PC-3 (cell line): ENCODE measurements at regions not wholly inside any gene's neighbourhood (a gene's known extent, or its start where the extent isn't known, plus 50 kb on each side); places are given as distances from the start of the nearest gene placed in this dataset.

ENCODE experiments used
- EZH2phosphoT487 ChIP-seq: fragments of 300-600 bp; sonication (generic); IDR thresholded peaks from 2 replicates; pipeline ENCODE4 v1.6.1; 2018; ENCODE audit warnings: mild to moderate bottlenecking, antibody characterized with exemption, low read length, borderline replicate concordance
- TF ChIP-seq, protein P1 (sequence below): fragments of 300-600 bp; sonication (generic); conservative IDR thresholded peaks from 2 replicates; pipeline ENCODE4 v1.5.1; 2017; ENCODE audit warnings: antibody characterized with exemption, low read depth, mild to moderate bottlenecking, low read length

- TF ChIP-seq, protein P1, sequence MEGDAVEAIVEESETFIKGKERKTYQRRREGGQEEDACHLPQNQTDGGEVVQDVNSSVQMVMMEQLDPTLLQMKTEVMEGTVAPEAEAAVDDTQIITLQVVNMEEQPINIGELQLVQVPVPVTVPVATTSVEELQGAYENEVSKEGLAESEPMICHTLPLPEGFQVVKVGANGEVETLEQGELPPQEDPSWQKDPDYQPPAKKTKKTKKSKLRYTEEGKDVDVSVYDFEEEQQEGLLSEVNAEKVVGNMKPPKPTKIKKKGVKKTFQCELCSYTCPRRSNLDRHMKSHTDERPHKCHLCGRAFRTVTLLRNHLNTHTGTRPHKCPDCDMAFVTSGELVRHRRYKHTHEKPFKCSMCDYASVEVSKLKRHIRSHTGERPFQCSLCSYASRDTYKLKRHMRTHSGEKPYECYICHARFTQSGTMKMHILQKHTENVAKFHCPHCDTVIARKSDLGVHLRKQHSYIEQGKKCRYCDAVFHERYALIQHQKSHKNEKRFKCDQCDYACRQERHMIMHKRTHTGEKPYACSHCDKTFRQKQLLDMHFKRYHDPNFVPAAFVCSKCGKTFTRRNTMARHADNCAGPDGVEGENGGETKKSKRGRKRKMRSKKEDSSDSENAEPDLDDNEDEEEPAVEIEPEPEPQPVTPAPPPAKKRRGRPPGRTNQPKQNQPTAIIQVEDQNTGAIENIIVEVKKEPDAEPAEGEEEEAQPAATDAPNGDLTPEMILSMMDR = no peak
- TF ChIP-seq EZH2phosphoT487 = no peak
These were observed 746.1 kb upstream of the LRRC4C start for GRCh38 chr11:42205518-42205917.
